Mesodermal cell (in vitro differentiated cells): ENCODE measurements at regions not wholly inside any gene's neighbourhood (a gene's known extent, or its start where the extent isn't known, plus 50 kb on each side); places are given as distances from the start of the nearest gene placed in this dataset.
"Not testable (repeated sequence)": the region's sequence is repeated elsewhere in the genome, so short reads cannot be mapped to it uniquely, and the experiment has no call there.

Experiments
- H3K27ac ChIP-seq: 2 replicates; pipeline ENCODE4 v1.7.0; 2013; ENCODE audit warnings: mild to moderate bottlenecking, low read depth, low read length, moderate library complexity; ENCODE audit not compliant: severe bottlenecking
- H3K36me3 ChIP-seq: 2 replicates; pipeline ENCODE4 v1.7.1; 2013; ENCODE audit warnings: mild to moderate bottlenecking, low read length, moderate library complexity; ENCODE audit not compliant: control insufficient read depth, insufficient read depth
- H3K4me1 ChIP-seq: one replicate; pipeline ENCODE4 v1.7.1; 2013; ENCODE audit warnings: mild to moderate bottlenecking, low read length; ENCODE audit not compliant: insufficient read depth, control insufficient read depth, poor library complexity, severe bottlenecking
- H3K4me3 ChIP-seq: 2 replicates; pipeline ENCODE4 v1.7.0; 2013; ENCODE audit warnings: low read length, control low read depth, mild to moderate bottlenecking; ENCODE audit not compliant: insufficient read depth, poor library complexity, severe bottlenecking; ENCODE audit errors: extremely low read depth
- H3K9me3 ChIP-seq: 2 replicates; pipeline ENCODE4 v1.7.1; 2013; ENCODE audit warnings: mild to moderate bottlenecking, low read length, moderate library complexity; ENCODE audit not compliant: control insufficient read depth
- WGBS, 2 experiments: methylation state at CpG; one replicate each; pipeline ENCODE4 v1.1.5; 2013; ENCODE audit warnings: missing lambda C conversion rate in 2 of 2; ENCODE audit not compliant: insufficient coverage in 2 of 2; 5-methylcytosine and 5-hydroxymethylcytosine counted together

DNA sequence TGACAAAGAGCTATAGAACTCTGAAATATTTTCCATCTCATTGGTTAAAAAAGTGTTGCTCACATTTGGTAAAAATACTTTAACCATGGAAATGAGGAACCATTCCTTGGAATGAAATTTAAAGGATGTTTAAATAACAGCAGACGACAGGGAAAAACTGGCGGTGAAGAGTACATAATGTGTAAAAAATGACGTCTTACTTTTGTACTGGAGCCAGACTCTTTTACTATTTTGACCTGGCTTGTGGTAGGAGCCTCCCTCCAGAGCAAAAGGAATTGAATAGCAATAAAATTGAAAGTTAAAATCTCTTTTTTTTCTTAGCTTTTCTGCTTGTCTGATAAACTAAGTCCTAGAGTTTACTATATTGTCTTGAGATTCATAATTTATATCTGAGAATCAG, 426.2 kb upstream of the KLHL1 start:
- H3K4me1 ChIP-seq: no peaks in the 10 kb centered on the region
- no peaks in the 10 kb centered on the region for H3K36me3 ChIP-seq
- 91 to 94% methylated on average over 3 of the region's 3 CpGs for WGBS, 2 experiments
- no peaks in the 10 kb centered on the region for H3K9me3 ChIP-seq
- H3K4me3 ChIP-seq: no peak overlapping the region
- no peak overlapping the region for H3K27ac ChIP-seq

DNA sequence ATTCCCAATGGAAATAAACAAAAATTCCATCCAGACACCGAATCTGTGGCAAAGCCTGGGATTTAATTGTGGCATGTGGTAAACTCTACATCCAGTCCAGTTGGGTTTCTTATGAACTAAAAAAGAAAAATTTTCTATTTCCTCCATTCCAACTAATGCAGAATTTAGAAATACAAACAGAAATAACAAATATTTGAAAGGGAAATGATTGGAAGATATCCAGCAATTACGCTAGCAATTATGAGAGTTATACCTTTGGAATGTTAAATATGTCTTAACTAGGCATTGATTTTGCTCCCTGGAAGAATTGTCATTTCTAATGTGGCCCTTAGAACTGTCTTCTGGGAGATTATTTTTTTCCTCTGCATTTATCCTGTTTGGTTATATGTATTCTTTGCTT, 421.4 kb upstream of the KLHL1 start:
- Histone ChIP-seq H3K27ac (no peak overlapping the region), H3K9me3 (no peaks in the 10 kb centered on the region), H3K4me3 (no peak overlapping the region), H3K36me3 (no peaks in the 10 kb centered on the region), H3K4me1 (no peaks in the 10 kb centered on the region)
- WGBS, 2 experiments: 100% methylated on average over 1 of the region's 2 CpGs

DNA sequence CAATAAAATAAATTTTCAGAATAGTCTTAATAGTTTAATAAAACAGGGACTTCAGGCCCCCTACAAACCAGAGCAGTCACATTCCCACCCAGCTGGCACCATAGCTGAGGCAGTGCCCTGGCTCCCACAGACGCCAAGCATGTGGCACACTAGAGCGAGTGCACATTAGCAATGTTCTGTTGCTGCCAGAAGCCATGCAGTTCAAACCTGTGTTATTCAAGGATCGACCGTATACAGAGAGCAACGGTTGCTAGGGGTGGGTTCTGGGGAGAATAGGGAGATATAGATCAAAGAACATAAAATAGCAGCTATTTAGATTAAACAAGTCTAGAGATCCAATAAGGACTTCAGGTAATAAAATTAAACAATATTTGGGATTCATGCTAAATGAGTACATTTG, 419.3 kb upstream of the KLHL1 start:
- 80 to 100% methylated on average over 2 of the region's 5 CpGs for WGBS, 2 experiments
- no peaks in the 10 kb centered on the region for H3K4me1 ChIP-seq
- H3K9me3 ChIP-seq: no peaks in the 10 kb centered on the region
- no peaks in the 10 kb centered on the region for H3K36me3 ChIP-seq
- H3K4me3 ChIP-seq: no peak overlapping the region
- no peak overlapping the region for H3K27ac ChIP-seq

DNA sequence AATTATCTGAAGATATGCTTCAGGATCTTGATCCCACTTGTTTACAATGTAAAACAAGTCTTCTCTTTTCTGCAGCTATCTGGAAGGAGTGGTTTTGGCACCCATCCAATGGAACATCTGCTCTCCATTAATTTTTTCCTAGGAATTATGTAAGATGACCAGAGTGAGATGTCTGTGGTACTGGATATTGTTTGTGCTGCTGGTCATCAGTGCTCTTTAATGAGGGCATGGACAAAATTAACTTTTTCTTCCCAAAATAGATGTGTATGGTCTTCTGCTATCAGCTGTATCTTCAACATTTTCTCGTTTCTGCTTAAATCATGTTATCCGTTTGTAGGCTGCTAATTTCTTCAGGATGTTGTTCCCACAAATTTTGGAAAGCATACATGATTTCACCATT, 415.4 kb upstream of the KLHL1 start:
- WGBS, 2 experiments: 92% methylated on average over 2 of the region's 2 CpGs; no CpG with 5 or more reads in 1 of the 2 experiments
- H3K27ac ChIP-seq: no peak overlapping the region

DNA sequence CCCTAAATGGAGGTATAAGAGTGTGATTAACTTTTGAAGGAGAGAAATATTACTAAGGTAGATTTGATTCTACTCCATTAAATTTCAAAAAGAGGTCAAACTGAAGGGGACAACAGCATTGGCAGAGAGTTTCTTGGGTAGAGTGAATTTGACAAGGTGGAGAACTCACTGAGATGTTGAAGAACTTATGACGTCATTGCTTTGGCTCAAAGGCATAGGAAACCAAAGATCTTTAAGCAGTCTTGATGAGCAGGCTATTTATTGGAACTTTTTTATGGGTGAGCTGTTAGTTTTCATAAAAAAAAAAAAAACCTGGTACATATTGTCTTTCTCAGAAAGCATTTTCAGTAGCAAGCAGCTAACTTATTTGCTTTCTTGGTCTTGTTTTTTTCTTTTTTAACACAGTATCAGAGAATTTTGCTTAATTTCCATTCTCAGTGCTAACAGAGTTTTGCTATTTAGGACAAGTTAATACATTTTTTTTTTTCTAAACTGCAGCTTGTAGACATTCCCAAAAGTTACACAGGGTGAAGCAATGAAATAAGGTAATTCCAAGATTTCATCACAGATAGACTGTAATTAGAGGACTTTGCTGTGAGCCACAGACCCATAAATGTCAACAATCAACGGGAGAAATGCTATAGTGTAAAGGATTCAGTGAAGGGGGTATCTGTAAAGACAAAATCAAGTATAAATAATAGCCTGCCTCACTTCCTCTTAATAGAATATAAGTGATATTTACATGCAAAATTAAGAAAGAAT, 412.2 kb upstream of the KLHL1 start:
- 100% methylated on average over 1 of the region's 2 CpGs; no CpG with 5 or more reads in 1 of the 2 experiments for WGBS, 2 experiments
- Histone ChIP-seq H3K4me3 (no peak overlapping the region), H3K4me1 (no peaks in the 10 kb centered on the region), H3K36me3 (no peaks in the 10 kb centered on the region), H3K9me3 (no peaks in the 10 kb centered on the region), H3K27ac (no peak overlapping the region)

More for the DNA sequence above, 415.4 kb upstream of the KLHL1 start:
- H3K36me3 ChIP-seq: no peaks in the 10 kb centered on the region
- no peaks in the 10 kb centered on the region for H3K9me3 ChIP-seq
- H3K4me1 ChIP-seq: no peaks in the 10 kb centered on the region
- H3K4me3 ChIP-seq: no peak overlapping the region

DNA sequence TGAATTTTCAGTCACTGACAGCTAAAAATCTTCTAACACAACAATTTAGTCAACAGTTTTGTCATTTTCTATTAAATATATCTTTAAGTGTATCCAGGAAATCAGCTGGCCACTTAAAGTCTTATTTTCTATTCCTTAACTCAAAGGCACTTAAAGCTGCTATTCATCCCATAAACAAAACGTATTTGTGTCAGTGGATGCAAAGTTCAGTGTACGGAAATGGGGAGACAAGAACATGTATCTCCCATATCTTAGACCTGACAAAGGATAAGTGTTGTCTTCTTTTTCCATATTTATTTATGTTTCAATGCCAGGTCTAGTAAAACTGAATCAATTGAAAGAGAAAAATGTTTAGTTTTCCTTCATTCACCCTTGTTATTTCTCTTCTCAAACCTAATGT, 409.8 kb upstream of the KLHL1 start:
- Histone ChIP-seq H3K4me3 (no peak overlapping the region), H3K27ac (no peak overlapping the region), H3K4me1 (no peaks in the 10 kb centered on the region), H3K9me3 (no peaks in the 10 kb centered on the region), H3K36me3 (no peaks in the 10 kb centered on the region)
- 90% methylated on average over 2 of the region's 2 CpGs; no CpG with 5 or more reads in 1 of the 2 experiments for WGBS, 2 experiments

DNA sequence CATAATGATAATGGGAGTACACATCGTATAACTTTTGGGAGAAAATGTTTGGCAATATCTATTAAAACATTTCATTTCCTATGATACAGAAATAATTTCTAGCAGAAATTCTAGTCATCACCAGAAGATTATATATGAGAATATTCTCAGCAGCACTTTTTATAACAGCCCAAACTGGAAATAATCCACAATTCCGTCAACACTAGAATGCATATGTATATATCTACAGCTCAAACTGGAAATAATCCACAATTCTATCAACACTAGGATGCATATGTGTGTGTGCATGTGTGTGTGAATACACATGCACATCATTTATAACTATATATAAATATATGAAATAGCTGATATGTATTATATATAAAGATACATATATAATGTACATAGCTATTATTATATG, 408.0 kb upstream of the KLHL1 start:
- Histone ChIP-seq H3K9me3 (no peaks in the 10 kb centered on the region), H3K27ac (no peak overlapping the region), H3K4me1 (no peaks in the 10 kb centered on the region), H3K36me3 (no peaks in the 10 kb centered on the region), H3K4me3 (no peak overlapping the region)
- no CpG with 5 or more reads among the region's 2 CpGs for WGBS, 2 experiments

DNA sequence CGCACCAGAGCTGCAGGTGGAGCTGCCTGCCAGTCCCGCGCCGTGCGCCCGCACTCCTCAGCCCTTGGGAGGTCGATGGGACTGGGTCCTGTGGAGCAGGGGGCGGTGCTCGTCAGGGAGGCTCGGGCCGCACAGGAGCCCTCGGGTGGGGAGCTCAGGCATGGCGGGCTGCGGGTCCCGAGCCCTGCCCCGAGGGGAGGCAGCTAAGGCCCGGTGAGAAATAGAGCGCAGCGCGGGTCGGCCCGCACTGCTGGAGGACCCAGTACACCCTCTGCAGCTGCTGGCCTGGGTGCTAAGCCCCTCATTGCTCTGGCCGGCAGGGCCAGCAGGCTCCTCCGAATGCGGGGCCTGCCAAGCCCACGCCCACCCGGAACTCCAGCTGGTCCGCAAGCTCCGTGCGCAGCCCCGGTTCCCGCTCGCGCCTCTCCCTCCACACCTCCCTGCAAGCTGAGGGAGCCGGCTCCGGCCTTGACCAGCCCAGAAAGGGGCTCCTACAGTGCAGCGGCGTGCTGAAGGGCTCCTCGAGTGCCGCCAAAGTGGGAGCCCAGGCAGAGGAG, 403.7 kb upstream of the KLHL1 start:
- H3K4me1 ChIP-seq, H3K9me3 ChIP-seq, H3K27ac ChIP-seq, H3K36me3 ChIP-seq, H3K4me3 ChIP-seq: not testable (repeated sequence)
- WGBS, 2 experiments: 95 to 98% methylated on average over 9 to 27 of the region's 40 CpGs

DNA sequence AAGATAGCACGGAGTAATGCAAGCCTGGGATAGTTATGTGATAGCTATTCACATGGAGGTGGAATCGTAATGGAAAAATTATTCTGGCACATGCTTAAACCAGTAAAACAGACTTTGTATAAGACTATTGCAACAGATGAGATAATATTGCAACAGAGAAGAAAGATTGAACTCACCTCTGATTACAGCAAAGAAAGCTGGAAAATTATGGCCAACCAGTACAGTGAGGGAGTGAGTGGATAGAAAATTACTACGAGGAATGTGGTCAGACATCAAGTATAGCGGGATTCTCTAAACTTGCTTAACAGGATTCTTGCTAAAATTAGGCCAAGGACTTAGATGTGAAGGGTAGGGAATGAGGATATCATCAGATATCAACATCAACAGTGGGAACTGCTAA, 397.6 kb upstream of the KLHL1 start:
- Histone ChIP-seq H3K4me1 (no peaks in the 10 kb centered on the region), H3K9me3 (no peaks in the 10 kb centered on the region), H3K27ac (no peak overlapping the region), H3K4me3 (no peak overlapping the region), H3K36me3 (no peaks in the 10 kb centered on the region)
- 85 to 94% methylated on average over 2 to 3 of the region's 4 CpGs for WGBS, 2 experiments

DNA sequence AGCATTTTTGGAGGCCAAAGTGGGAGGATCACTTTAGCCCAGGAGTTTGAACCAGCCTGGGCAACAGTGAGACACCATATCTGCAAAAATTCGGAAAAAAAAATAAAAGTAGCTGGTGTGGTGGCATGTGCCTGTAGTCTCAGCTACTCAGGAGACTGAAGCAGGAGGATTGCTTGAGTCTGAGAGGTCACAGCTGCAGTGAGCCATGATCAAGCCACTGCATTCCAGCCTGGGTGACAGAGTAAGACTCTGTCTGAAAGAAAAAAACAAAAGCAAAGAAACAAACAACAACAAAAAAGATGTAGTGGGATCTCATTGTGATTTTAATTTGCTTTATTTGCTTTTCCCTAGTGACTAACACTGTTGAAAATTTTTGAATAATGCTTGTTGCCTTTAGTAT, 394.7 kb upstream of the KLHL1 start:
- no peaks in the 10 kb centered on the region for H3K4me1 ChIP-seq
- H3K9me3 ChIP-seq: no peaks in the 10 kb centered on the region
- no peak overlapping the region for H3K4me3 ChIP-seq
- no peaks in the 10 kb centered on the region for H3K36me3 ChIP-seq
- WGBS, 2 experiments: 38% methylated on average over 1 of the region's 1 CpG; no CpG with 5 or more reads in 1 of the 2 experiments
- no peak overlapping the region for H3K27ac ChIP-seq

DNA sequence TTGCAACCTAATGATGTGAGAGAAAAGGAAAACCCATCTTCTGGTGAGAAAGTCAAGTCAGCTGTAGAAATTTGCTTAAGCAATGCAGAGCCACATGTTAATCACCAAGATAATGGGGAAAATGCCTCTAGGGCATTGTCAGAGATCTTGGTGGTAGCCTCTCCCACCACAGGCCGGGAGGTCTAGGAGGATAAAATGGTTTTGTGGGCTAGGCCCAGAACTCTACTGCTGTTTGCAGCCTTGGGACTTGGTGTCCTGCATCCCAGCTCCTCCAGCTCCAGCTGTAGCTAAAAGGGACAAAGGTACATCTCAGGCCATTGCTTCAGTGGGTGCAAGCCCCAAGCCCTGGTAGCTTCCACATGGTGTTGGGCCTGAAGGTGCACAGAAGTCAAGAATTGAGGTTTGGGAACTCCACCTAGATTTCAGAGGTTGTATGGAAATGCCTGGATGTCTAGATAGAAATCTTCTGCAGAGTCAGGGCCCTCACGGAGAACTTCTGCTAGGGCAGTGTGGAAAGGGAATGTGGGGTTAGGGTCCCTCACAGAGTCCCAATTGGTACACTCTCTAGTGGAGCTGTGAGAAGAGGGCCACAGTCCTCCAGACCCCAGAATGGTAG, 382.2 kb upstream of the KLHL1 start:
- Histone ChIP-seq H3K36me3 (no peaks in the 10 kb centered on the region), H3K4me3 (no peak overlapping the region), H3K4me1 (no peaks in the 10 kb centered on the region), H3K9me3 (peaks cover 17% of the 10 kb centered on the region), H3K27ac (no peak overlapping the region)
- WGBS, 2 experiments: 90 to 100% methylated on average over 1 to 2 of the region's 2 CpGs
